B cell (primary cell): ENCODE measurements at regions not wholly inside any gene's neighbourhood (a gene's known extent, or its start where the extent isn't known, plus 50 kb on each side); places are given as distances from the start of the nearest gene placed in this dataset.

Experiments used
- CTCF ChIP-seq: fragments of 200-600 bp; IDR thresholded peaks from one replicate; pipeline ENCODE4 v1.8.0; 2022; ENCODE audit warnings: antibody characterized with exemption, mild to moderate bottlenecking
- EZH2 ChIP-seq: IDR thresholded peaks from 2 replicates; pipeline ENCODE4 v1.6.1; 2012; ENCODE audit warnings: borderline replicate concordance, low read depth, mild to moderate bottlenecking, moderate library complexity, low read length; ENCODE audit not compliant: insufficient read depth, poor library complexity, severe bottlenecking

- TF ChIP-seq CTCF (no peak), EZH2 (no peak)
Measured at GRCh38 chr21:35399706-35400105, 350.6 kb upstream of the RUNX1 start.
